HL-60 (cell line): ENCODE measurements at regions not wholly inside any gene's neighbourhood (a gene's known extent, or its start where the extent isn't known, plus 50 kb on each side); places are given as distances from the start of the nearest gene placed in this dataset.

Experiments used
- DNase-seq, 2 experiments: peaks; one replicate each; pipeline ENCODE4 v3.0.0-alpha.2; 2010 to 2020; ENCODE audit warnings: low read depth in 1 of 2, low spot score in 1 of 2
- H3K27ac ChIP-seq: fragments of 250-450 bp; sonication (Bioruptor Pico); replicated peaks from 2 replicates; pipeline ENCODE4 v1.5.1; 2020; ENCODE audit warnings: mild to moderate bottlenecking, moderate library complexity
- H3K27me3 ChIP-seq: fragments of 250-450 bp; sonication (Bioruptor Pico); 2 replicates; pipeline ENCODE4 v1.5.1; 2021; ENCODE audit warnings: mild to moderate bottlenecking, moderate library complexity; ENCODE audit not compliant: insufficient read depth, poor library complexity, severe bottlenecking
- H3K4me3 ChIP-seq: replicated peaks from 2 replicates; pipeline ENCODE4 v1.5.1; 2011; ENCODE audit warnings: mild to moderate bottlenecking, control low read depth, low read length; ENCODE audit not compliant: insufficient read depth
- GABPA ChIP-seq: IDR thresholded peaks from 2 replicates; pipeline ENCODE4 v1.6.1; 2012; ENCODE audit warnings: low read depth
- POLR2AphosphoS5 ChIP-seq: IDR thresholded peaks from 2 replicates; pipeline ENCODE4 v1.6.1; 2012; ENCODE audit warnings: low read depth
- SPI1 ChIP-seq: IDR thresholded peaks from 2 replicates; pipeline ENCODE4 v1.6.1; 2012; ENCODE audit warnings: low read depth, mild to moderate bottlenecking, borderline replicate concordance
- TF ChIP-seq, protein P1 (sequence below): IDR thresholded peaks from one replicate; pipeline ENCODE4 v1.5.1; 2011; ENCODE audit warnings: low read length, control low read depth, inconsistent platforms; ENCODE audit not compliant: insufficient read depth
- TF ChIP-seq, protein P2 (sequence below): IDR thresholded peaks from 2 replicates; pipeline ENCODE4 v1.6.1; 2012; ENCODE audit warnings: low read depth; ENCODE audit not compliant: insufficient replicate concordance

DNA sequence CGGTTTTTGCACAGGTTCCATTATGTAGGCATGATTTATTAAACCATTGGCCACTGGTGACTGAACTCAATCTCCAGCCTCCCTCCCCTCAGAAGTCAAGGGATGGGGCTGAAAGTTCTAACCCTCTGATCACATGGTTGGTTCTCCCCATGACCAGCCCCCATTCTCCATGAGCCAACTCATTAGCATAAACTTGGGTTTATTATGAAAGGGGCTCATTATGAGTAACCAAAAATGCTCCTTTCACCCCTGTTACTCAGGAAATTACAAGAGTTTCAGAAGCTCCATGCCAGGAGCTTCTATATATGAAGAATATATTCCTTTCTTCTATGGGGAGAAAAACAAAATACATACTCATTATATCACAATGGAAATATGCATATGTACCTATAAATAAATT, 555.3 kb downstream of the HS3ST4 start:
- DNase-seq: no peak
- TF ChIP-seq, protein P1, sequence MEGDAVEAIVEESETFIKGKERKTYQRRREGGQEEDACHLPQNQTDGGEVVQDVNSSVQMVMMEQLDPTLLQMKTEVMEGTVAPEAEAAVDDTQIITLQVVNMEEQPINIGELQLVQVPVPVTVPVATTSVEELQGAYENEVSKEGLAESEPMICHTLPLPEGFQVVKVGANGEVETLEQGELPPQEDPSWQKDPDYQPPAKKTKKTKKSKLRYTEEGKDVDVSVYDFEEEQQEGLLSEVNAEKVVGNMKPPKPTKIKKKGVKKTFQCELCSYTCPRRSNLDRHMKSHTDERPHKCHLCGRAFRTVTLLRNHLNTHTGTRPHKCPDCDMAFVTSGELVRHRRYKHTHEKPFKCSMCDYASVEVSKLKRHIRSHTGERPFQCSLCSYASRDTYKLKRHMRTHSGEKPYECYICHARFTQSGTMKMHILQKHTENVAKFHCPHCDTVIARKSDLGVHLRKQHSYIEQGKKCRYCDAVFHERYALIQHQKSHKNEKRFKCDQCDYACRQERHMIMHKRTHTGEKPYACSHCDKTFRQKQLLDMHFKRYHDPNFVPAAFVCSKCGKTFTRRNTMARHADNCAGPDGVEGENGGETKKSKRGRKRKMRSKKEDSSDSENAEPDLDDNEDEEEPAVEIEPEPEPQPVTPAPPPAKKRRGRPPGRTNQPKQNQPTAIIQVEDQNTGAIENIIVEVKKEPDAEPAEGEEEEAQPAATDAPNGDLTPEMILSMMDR: no peak
- no peak for TF ChIP-seq SPI1
- TF ChIP-seq POLR2AphosphoS5: no peak
- no peak for TF ChIP-seq GABPA
- TF ChIP-seq, protein P2, sequence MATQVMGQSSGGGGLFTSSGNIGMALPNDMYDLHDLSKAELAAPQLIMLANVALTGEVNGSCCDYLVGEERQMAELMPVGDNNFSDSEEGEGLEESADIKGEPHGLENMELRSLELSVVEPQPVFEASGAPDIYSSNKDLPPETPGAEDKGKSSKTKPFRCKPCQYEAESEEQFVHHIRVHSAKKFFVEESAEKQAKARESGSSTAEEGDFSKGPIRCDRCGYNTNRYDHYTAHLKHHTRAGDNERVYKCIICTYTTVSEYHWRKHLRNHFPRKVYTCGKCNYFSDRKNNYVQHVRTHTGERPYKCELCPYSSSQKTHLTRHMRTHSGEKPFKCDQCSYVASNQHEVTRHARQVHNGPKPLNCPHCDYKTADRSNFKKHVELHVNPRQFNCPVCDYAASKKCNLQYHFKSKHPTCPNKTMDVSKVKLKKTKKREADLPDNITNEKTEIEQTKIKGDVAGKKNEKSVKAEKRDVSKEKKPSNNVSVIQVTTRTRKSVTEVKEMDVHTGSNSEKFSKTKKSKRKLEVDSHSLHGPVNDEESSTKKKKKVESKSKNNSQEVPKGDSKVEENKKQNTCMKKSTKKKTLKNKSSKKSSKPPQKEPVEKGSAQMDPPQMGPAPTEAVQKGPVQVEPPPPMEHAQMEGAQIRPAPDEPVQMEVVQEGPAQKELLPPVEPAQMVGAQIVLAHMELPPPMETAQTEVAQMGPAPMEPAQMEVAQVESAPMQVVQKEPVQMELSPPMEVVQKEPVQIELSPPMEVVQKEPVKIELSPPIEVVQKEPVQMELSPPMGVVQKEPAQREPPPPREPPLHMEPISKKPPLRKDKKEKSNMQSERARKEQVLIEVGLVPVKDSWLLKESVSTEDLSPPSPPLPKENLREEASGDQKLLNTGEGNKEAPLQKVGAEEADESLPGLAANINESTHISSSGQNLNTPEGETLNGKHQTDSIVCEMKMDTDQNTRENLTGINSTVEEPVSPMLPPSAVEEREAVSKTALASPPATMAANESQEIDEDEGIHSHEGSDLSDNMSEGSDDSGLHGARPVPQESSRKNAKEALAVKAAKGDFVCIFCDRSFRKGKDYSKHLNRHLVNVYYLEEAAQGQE: no peak
- H3K27ac ChIP-seq: no peak overlapping the region
- no peaks in the 10 kb centered on the region for H3K27me3 ChIP-seq
- no peak overlapping the region for H3K4me3 ChIP-seq

DNA sequence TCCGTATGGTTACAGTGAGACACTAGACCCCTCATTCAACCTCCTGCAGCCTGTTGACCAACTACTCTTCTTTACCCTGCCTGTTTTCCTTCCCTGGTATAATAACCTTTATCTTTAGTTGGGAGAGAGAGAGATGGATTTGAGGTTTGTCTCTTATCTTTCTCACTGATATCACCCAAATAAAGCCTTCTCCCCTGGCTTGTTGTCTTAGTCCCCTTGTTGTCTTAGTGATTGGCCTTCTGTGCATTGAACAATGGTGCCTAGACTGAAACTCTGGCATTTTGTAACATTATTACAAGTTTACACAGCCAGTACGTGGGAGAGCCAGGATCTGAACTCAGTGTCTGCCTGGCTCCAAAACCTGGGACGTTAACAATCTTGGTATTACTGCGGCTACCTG, 560.8 kb downstream of the HS3ST4 start:
- H3K4me3 ChIP-seq: no peak overlapping the region
- no peak for DNase-seq
- no peak for TF ChIP-seq GABPA
- no peak for TF ChIP-seq SPI1
- TF ChIP-seq, protein P2: no peak
- H3K27ac ChIP-seq: no peak overlapping the region
- H3K27me3 ChIP-seq: no peaks in the 10 kb centered on the region

DNA sequence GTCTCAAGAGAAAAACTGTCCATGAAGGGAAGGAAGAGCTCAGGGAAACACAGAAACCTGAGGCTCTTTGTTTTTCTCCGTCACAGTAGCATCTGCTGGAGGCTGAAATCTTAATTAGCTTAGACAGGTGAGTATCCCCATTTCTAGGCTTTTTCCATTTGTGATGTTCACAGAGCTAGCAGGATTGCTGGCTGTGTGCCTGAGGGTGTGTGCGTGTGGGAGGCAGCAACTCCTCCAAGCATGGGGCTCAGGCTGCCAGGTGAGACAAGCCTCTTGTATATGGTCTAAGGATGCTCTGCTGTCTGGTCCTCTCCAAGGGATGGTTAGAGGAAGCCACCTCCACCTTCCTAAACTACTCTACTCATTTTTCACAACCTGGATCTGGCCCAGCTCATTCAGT, 569.9 kb downstream of the HS3ST4 start:
- no peak for DNase-seq
- Histone ChIP-seq H3K27me3 (no peaks in the 10 kb centered on the region), H3K27ac (no peak overlapping the region), H3K4me3 (no peak overlapping the region)
- TF ChIP-seq, protein P2: no peak
- no peak for TF ChIP-seq GABPA
- TF ChIP-seq SPI1: no peak
- no peak for TF ChIP-seq POLR2AphosphoS5
- TF ChIP-seq, protein P1: no peak

DNA sequence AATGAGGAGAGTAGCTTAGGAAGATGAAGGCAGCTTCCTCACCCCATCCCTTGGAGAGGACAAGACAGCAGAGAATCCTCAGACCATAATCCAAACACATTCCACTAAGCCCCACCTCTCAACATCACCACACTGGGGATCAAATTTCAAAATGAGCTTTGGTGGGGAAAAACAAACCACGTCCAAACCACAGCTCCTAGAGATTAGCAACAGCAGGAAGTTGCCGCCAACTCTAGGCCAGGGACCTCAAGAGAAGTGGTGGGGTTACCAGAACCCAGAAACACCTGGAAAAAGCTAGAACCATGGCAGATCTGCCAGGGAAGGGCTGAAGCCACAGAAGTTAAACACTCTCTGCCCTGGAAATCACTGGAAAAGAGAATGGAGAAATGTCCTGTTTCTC, 571.6 kb downstream of the HS3ST4 start:
- Histone ChIP-seq H3K27ac (no peak overlapping the region), H3K4me3 (no peak overlapping the region), H3K27me3 (no peaks in the 10 kb centered on the region)
- no peak for DNase-seq
- TF ChIP-seq, protein P1: no peak
- TF ChIP-seq, protein P2: no peak
